Mesenchymal stem cell (in vitro differentiated cells and primary cell): ENCODE measurements at regions not wholly inside any gene's neighbourhood (a gene's known extent, or its start where the extent isn't known, plus 50 kb on each side); places are given as distances from the start of the nearest gene placed in this dataset.
A peak's percentile ranks its signal among the peaks of the same experiment; 100 is the strongest.

Experiments
- DNase-seq: peaks from one replicate; pipeline ENCODE4 v3.0.0-alpha.2; 2013
- H2AFZ ChIP-seq: one replicate; pipeline ENCODE4 v1.6.1; 2013; ENCODE audit warnings: low read depth, mild to moderate bottlenecking, control low read depth, inconsistent platforms, low read length, moderate library complexity
- H2AK5ac ChIP-seq: 2 replicates; pipeline ENCODE4 v1.6.1; 2013; ENCODE audit warnings: low read length, moderate library complexity, mild to moderate bottlenecking, inconsistent platforms; ENCODE audit not compliant: severe bottlenecking
- H2BK120ac ChIP-seq: one replicate; pipeline ENCODE4 v1.6.1; 2013; ENCODE audit warnings: low read depth, mild to moderate bottlenecking, inconsistent platforms, low read length, moderate library complexity
- H2BK12ac ChIP-seq, 2 experiments: one replicate each; pipeline ENCODE4 v1.6.1; 2013; ENCODE audit warnings: inconsistent platforms in 2 of 2, low read length in 2 of 2, mild to moderate bottlenecking in 2 of 2, moderate library complexity in 2 of 2, control low read depth in 1 of 2
- H2BK15ac ChIP-seq: one replicate; pipeline ENCODE4 v1.6.1; 2013; ENCODE audit warnings: mild to moderate bottlenecking, low read depth, inconsistent platforms; ENCODE audit not compliant: poor library complexity, severe bottlenecking
- H2BK5ac ChIP-seq: 2 replicates; pipeline ENCODE4 v1.6.1; 2013; ENCODE audit warnings: low read depth, mild to moderate bottlenecking, low read length, control low read depth, inconsistent platforms; ENCODE audit not compliant: poor library complexity, severe bottlenecking
- H3K14ac ChIP-seq, 2 experiments: one replicate each; pipeline ENCODE4 v1.6.1; 2013; ENCODE audit warnings: inconsistent platforms in 2 of 2, low read length in 2 of 2, control low read depth in 1 of 2, mild to moderate bottlenecking in 1 of 2, moderate library complexity in 1 of 2
- H3K18ac ChIP-seq, 2 experiments: one replicate each; pipeline ENCODE4 v1.6.1; 2013; ENCODE audit warnings: inconsistent platforms in 2 of 2, low read length in 2 of 2, control low read depth in 1 of 2, low read depth in 1 of 2, mild to moderate bottlenecking in 1 of 2
- H3K23ac ChIP-seq, 2 experiments: one replicate each; pipeline ENCODE4 v1.6.1; 2013; ENCODE audit warnings: inconsistent platforms in 2 of 2, low read length in 2 of 2, mild to moderate bottlenecking in 2 of 2, moderate library complexity in 2 of 2, control low read depth in 1 of 2
- H3K27ac ChIP-seq: 2 replicates; pipeline ENCODE4 v1.5.1; 2013; ENCODE audit warnings: mild to moderate bottlenecking, moderate library complexity, low read length, control low read depth, inconsistent platforms; ENCODE audit not compliant: poor library complexity, severe bottlenecking
- H3K27me3 ChIP-seq, 2 experiments: 2 replicates each; pipeline versions ENCODE4 v1.6.1 to v1.7.0; 2013; ENCODE audit warnings: low read length in 2 of 2, mild to moderate bottlenecking in 2 of 2, moderate library complexity in 2 of 2, control low read depth in 1 of 2, inconsistent platforms in 1 of 2; ENCODE audit not compliant: control insufficient read depth in 1 of 2, insufficient read depth in 1 of 2
- H3K36me3 ChIP-seq, 2 experiments: 2 replicates each; pipeline versions ENCODE4 v1.6.1 to v1.7.0; 2013; ENCODE audit warnings: low read length in 2 of 2, control low read depth in 1 of 2, inconsistent platforms in 1 of 2, low read depth in 1 of 2, mild to moderate bottlenecking in 1 of 2; ENCODE audit not compliant: insufficient read depth in 2 of 2, control insufficient read depth in 1 of 2
- H3K4ac ChIP-seq, 2 experiments: one replicate each; pipeline ENCODE4 v1.6.1; 2013; ENCODE audit warnings: inconsistent platforms in 2 of 2, low read length in 2 of 2, mild to moderate bottlenecking in 2 of 2, moderate library complexity in 2 of 2, control low read depth in 1 of 2, low read depth in 1 of 2
- H3K4me1 ChIP-seq: 2 replicates; pipeline ENCODE4 v1.6.1; 2013; ENCODE audit warnings: low read depth, low read length, control low read depth; ENCODE audit not compliant: control insufficient read depth, insufficient read depth
- H3K4me2 ChIP-seq: 2 replicates; pipeline ENCODE4 v1.6.1; 2013; ENCODE audit warnings: low read length, mild to moderate bottlenecking, inconsistent platforms; ENCODE audit not compliant: poor library complexity, severe bottlenecking
- H3K4me3 ChIP-seq, 2 experiments: 2 replicates each; pipeline versions ENCODE4 v1.5.1 to v1.7.0; 2013; ENCODE audit warnings: low read length in 2 of 2, mild to moderate bottlenecking in 2 of 2, control low read depth in 1 of 2, low read depth in 1 of 2; ENCODE audit not compliant: insufficient read depth in 1 of 2
- H3K79me1 ChIP-seq: replicated peaks from 2 replicates; pipeline ENCODE4 v1.6.1; 2013; ENCODE audit warnings: mild to moderate bottlenecking, control low read depth, low read length, inconsistent platforms; ENCODE audit not compliant: poor library complexity, severe bottlenecking
- H3K9ac ChIP-seq: 2 replicates; pipeline ENCODE4 v1.7.0; 2013; ENCODE audit warnings: mild to moderate bottlenecking, low read length, moderate library complexity
- H3K9me3 ChIP-seq: 2 replicates; pipeline ENCODE4 v1.7.0; 2013; ENCODE audit warnings: mild to moderate bottlenecking, low read length; ENCODE audit not compliant: control insufficient read depth
- H4K8ac ChIP-seq: one replicate; pipeline ENCODE4 v1.6.1; 2013; ENCODE audit warnings: inconsistent platforms, mild to moderate bottlenecking, low read length, moderate library complexity
- H4K91ac ChIP-seq: one replicate; pipeline ENCODE4 v1.6.1; 2013; ENCODE audit warnings: mild to moderate bottlenecking, low read length, inconsistent platforms
- WGBS: methylation state at CpG from one replicate; pipeline ENCODE4 v1.1.7; 2013; ENCODE audit warnings: mixed read lengths; 5-methylcytosine and 5-hydroxymethylcytosine counted together

DNA sequence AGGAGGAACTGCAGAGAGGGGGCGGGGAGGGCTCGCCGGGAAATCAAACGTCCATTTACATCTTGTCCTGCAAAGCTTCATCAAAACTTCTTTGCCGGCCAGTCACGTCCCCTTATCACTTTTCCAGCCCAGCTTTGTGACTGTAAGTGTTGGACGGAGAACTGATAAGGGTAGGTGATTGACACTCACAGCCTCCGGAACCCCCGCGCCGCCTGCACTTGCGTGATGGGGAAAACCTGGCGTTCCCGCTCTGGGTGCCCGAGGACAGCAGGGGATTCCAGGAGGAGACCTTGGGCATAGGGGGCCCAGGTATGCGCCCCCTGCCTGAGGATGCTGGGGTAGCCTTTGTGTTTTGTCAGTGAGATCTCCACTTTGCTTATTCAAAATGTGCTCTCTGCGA is 72.8 kb upstream of the ANKRD34C start:
- peaks cover 77 to 85% of the 10 kb centered on the region in 2 experiments for H3K27me3 ChIP-seq

GRCh38 chr15:79209116-79209515 is 73.4 kb upstream of the ANKRD34C start:
- Histone ChIP-seq H3K79me1 (no peaks in the 10 kb centered on the region), H3K27ac (no peak overlapping the region), H3K36me3 (no peaks in the 10 kb centered on the region), H3K14ac (no peak overlapping the region), H4K91ac (no peak overlapping the region), H2BK12ac (no peak overlapping the region), H3K9ac (no peak overlapping the region), H3K4ac (no peak overlapping the region), H3K27me3 (peaks cover 82 to 85% of the 10 kb centered on the region in 2 experiments), H3K4me1 (peaks cover 2% of the 10 kb centered on the region), H2BK120ac (no peak overlapping the region), H4K8ac (no peak overlapping the region), H3K18ac (no peak overlapping the region), H3K4me3 (no peak overlapping the region), H3K23ac (no peak overlapping the region), H2BK5ac (no peak overlapping the region), H2BK15ac (no peak overlapping the region), H2AK5ac (no peak overlapping the region), H2AFZ (no peak overlapping the region), H3K4me2 (no peak overlapping the region), H3K9me3 (no peaks in the 10 kb centered on the region)
- WGBS: 95% methylated on average over 6 of the region's 7 CpGs
- no peak for DNase-seq

More for the DNA sequence above, 72.8 kb upstream of the ANKRD34C start:
- Histone ChIP-seq H3K79me1 (no peaks in the 10 kb centered on the region), H4K91ac (no peak overlapping the region), H3K4me2 (peak overlapping the region; percentile 17), H4K8ac (no peak overlapping the region), H2BK120ac (no peak overlapping the region), H3K23ac (no peak overlapping the region), H3K9me3 (no peaks in the 10 kb centered on the region), H2BK5ac (no peak overlapping the region), H2AFZ (no peak overlapping the region), H3K4ac (no peak overlapping the region), H2BK15ac (no peak overlapping the region), H3K27ac (no peak overlapping the region), H2BK12ac (no peak overlapping the region), H3K18ac (no peak overlapping the region), H3K36me3 (no peaks in the 10 kb centered on the region), H3K9ac (no peak overlapping the region), H2AK5ac (no peak overlapping the region), H3K14ac (no peak overlapping the region), H3K4me1 (peaks cover 2% of the 10 kb centered on the region), H3K4me3 (peak overlapping the region in 1 of 2 experiments; percentile 18)
- WGBS: 5% methylated on average over 11 of the region's 17 CpGs
- DNase-seq: no peak

DNA sequence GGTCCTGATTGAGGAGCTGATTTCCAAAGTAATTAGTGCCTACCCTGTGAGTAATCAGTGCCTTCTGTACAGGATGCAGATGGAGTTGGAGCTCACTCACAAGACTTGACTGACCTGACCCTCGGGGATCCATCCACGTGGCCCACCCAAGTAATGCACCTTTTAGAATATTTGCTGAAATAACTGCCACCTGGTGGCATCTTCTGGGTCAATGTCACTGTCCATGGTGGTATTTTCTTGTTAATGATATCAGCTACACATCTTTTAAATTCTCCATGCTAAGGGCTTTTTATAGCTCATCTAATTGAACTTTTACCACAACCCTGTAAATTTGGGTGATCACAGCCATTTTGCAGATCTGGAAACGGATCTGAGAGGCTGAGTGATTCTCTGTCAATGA is 74.3 kb upstream of the ANKRD34C start:
- H3K27ac ChIP-seq: no peak overlapping the region
- no peaks in the 10 kb centered on the region for H3K9me3 ChIP-seq
- no peak overlapping the region for H3K23ac ChIP-seq
- no peak overlapping the region for H2BK12ac ChIP-seq
- no peak overlapping the region for H4K91ac ChIP-seq
- H2BK15ac ChIP-seq: no peak overlapping the region
- no peak overlapping the region for H3K4ac ChIP-seq
- DNase-seq: no peak
- H2AFZ ChIP-seq: no peak overlapping the region
- H3K27me3 ChIP-seq: peaks cover 85% of the 10 kb centered on the region in 2 experiments
- no peak overlapping the region for H3K14ac ChIP-seq
- 37% methylated on average over 3 of the region's 3 CpGs for WGBS
- H3K79me1 ChIP-seq: no peaks in the 10 kb centered on the region
- no peak overlapping the region for H2BK120ac ChIP-seq
- H3K9ac ChIP-seq: no peak overlapping the region
- H2BK5ac ChIP-seq: no peak overlapping the region
- H3K4me3 ChIP-seq: no peak overlapping the region
- no peak overlapping the region for H2AK5ac ChIP-seq
- H3K4me1 ChIP-seq: peaks cover 2% of the 10 kb centered on the region
- no peak overlapping the region for H3K4me2 ChIP-seq
- H3K36me3 ChIP-seq: no peaks in the 10 kb centered on the region
- no peak overlapping the region for H4K8ac ChIP-seq
- H3K18ac ChIP-seq: no peak overlapping the region

DNA sequence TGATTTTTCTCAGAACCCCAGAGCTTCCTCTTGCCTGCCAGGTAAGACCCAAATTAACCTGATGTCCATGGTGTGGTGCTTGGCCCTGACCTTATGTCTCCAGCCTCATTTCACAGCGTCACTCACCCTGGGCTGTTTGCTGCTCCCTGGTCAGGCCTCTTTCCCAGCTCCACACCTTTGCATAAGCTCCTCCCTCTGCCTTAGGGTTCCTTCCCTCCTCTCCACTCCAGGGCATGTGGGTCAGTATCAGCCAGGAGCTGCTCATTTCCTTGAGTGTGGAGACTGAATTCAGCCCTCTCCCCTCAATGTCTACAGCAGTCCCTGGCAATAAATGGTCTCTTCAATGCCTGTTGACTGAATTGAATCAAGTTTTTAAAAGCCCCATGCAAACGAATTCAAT is 75.6 kb upstream of the ANKRD34C start:
- H3K9me3 ChIP-seq: peaks cover 4% of the 10 kb centered on the region
- 10% methylated on average over 1 of the region's 2 CpGs for WGBS
- H3K4ac ChIP-seq: no peak overlapping the region
- H3K27me3 ChIP-seq: peaks cover 83 to 85% of the 10 kb centered on the region in 2 experiments
- no peak overlapping the region for H2AFZ ChIP-seq
- no peak overlapping the region for H3K23ac ChIP-seq
- no peak overlapping the region for H3K14ac ChIP-seq
- H3K4me1 ChIP-seq: peaks cover 2% of the 10 kb centered on the region
- no peak overlapping the region for H2BK120ac ChIP-seq
- H3K27ac ChIP-seq: no peak overlapping the region
- H3K36me3 ChIP-seq: no peaks in the 10 kb centered on the region
- H3K18ac ChIP-seq: no peak overlapping the region
- H2AK5ac ChIP-seq: no peak overlapping the region
- DNase-seq: no peak
- no peak overlapping the region for H2BK5ac ChIP-seq
- H4K91ac ChIP-seq: no peak overlapping the region
- no peak overlapping the region for H2BK12ac ChIP-seq
- no peak overlapping the region for H2BK15ac ChIP-seq
- H3K9ac ChIP-seq: no peak overlapping the region
- H3K4me2 ChIP-seq: no peak overlapping the region
- no peak overlapping the region for H3K4me3 ChIP-seq
- no peak overlapping the region for H4K8ac ChIP-seq
- H3K79me1 ChIP-seq: no peaks in the 10 kb centered on the region
